D721Med (cell line): ENCODE measurements at regions not wholly inside any gene's neighbourhood (a gene's known extent, or its start where the extent isn't known, plus 50 kb on each side); places are given as distances from the start of the nearest gene placed in this dataset.

Experiments used
- DNase-seq: peaks from one replicate; pipeline ENCODE4 v3.0.0; 2011; ENCODE audit warnings: low spot score; ENCODE audit not compliant: insufficient read length
- FAIRE-seq: peaks from 2 replicates; lab custom pipeline; 2011; peaks lifted over from hg19 to GRCh38; lab: Jason Lieb, UNC
- TF ChIP-seq, protein P1 (sequence below): IDR thresholded peaks from 2 replicates; pipeline ENCODE4 v1.5.1; 2012; ENCODE audit warnings: mild to moderate bottlenecking, control low read depth; ENCODE audit not compliant: insufficient read depth; ENCODE audit errors: missing control alignments

DNA sequence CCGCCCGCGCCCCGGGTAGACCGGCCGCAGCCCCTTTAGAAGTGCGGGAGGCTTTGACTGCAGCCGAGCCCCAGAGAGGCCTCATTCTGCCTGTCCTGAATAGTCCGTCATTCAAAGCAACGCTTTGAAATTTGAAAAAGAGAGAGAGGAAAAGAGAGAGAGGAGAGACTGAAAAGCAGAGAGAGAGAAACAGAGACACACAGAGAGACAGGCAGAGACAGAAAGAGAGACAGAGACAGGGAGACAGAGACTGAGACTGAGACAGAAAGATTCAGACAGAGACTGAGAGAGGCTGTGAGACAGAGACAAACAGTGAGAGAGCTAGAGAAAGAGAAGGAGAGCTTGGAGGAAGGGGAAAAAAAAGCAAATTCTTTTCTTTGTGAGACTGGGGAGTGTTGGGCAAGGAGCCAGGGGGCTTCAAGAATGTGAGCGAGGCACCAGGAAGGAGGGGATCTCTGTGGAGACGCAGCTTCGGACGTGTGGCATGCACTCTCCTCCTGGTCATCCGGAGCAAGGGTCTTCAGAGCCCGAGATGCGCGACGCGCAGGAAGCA is 73.1 kb downstream of the MYCN start:
- DNase-seq (no peak), FAIRE-seq (no peak)
- TF ChIP-seq, protein P1, sequence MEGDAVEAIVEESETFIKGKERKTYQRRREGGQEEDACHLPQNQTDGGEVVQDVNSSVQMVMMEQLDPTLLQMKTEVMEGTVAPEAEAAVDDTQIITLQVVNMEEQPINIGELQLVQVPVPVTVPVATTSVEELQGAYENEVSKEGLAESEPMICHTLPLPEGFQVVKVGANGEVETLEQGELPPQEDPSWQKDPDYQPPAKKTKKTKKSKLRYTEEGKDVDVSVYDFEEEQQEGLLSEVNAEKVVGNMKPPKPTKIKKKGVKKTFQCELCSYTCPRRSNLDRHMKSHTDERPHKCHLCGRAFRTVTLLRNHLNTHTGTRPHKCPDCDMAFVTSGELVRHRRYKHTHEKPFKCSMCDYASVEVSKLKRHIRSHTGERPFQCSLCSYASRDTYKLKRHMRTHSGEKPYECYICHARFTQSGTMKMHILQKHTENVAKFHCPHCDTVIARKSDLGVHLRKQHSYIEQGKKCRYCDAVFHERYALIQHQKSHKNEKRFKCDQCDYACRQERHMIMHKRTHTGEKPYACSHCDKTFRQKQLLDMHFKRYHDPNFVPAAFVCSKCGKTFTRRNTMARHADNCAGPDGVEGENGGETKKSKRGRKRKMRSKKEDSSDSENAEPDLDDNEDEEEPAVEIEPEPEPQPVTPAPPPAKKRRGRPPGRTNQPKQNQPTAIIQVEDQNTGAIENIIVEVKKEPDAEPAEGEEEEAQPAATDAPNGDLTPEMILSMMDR, result no peak

DNA sequence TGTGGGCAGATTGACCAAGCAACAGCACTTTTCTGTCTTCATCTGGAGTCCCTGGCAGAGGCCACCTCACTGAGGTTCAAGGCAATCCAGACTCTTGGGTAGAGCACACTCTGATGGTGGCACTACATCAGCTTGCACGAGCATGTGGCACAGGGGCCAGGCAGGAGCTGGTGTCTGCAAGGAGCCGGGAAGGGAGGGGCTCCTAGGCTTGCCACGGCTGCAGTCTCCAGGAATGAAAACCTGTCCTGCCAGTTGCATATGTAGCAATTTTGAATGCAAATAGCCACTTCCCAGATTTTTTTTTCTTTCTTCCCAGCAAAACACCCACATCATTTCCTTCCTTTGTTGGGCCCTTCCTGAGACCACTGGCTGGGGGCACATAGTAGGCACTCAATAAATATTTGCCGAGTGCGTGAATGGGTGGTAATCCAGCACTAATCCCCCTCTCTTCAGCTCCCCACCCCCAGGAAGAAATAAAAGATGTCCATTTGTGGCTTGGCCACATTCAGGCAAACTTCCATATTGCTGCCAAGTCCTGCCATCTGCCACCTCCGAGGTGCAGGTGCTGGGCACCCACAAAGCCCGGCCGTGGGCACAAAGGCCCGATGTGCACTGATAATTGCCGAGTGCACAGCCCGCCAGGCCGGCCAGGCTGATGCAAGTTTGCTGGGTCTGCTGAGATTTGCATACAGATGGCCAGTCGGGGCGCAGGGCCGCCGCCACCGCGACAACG is 72.4 kb downstream of the MYCN start:
- DNase-seq, result no peak
- TF ChIP-seq, protein P1, result no peak

DNA sequence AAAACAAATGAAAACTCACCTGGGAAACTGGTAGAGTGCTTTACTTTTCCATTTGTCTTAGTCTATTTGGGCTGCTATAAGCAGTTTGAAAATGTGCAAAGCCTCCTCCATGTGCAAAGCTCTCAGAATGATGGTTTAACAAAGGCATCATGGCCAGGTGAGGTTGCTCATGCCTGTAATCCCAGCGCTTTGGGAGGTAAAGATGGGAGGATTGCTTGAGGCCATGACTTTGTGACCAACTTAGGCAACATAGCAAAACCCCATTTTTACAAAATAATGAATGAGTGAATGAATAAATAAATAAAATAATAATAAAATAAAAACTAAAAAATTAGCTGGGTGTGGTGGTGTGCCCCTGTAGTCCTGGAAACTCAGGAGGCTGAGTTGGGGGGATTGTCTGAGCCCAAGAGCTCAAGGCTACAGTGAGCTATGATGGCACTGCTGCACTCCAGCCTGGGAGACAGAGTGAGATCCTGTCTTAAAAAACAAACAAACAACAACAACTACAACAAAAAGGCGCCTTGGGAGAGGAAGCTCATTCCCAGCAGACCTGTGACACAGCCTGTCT is 71.8 kb downstream of the MYCN start:
- DNase-seq, result no peak
- TF ChIP-seq, protein P1, result no peak
- FAIRE-seq, result no peak

More for the DNA sequence above, 72.4 kb downstream of the MYCN start:
- no peak for FAIRE-seq

DNA sequence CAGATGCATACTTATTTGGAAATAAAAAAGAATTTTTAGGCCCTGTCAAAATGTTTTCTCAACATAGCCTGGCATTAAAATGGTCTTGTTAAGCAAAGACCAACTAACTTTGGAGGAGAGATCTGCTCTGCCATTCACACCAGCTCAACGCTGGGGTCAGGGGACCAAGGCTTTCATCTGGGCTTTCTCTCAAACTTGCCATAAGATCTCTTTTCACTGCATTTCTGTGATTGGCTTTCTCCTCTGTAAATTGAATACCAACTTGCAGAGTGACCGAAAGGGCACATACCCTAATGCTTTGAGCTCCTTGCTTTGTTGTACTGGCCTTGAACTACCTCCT is 71.2 kb downstream of the MYCN start:
- DNase-seq (no peak), FAIRE-seq (no peak)
- TF ChIP-seq, protein P1, result no peak

- FAIRE-seq (no peak), DNase-seq (no peak)
- TF ChIP-seq, protein P1, result no peak
Measured at GRCh38 chr2:16010951-16011620, 70.7 kb downstream of the MYCN start.

- FAIRE-seq (no peak), DNase-seq (no peak)
- TF ChIP-seq, protein P1, result no peak
Measured at GRCh38 chr2:16010011-16010410, 69.7 kb downstream of the MYCN start.
